C4-2B (cell line): ENCODE measurements at regions not wholly inside any gene's neighbourhood (a gene's known extent, or its start where the extent isn't known, plus 50 kb on each side); places are given as distances from the start of the nearest gene placed in this dataset.

Experiments used
- ZFX ChIP-seq: fragments of 450-650 bp; IDR thresholded peaks from 2 replicates; pipeline ENCODE4 v1.6.1; 2017
- TF ChIP-seq, protein P1 (sequence below): fragments of 450-650 bp; conservative IDR thresholded peaks from 2 replicates; pipeline ENCODE4 v1.5.1; 2017; ENCODE audit warnings: mild to moderate bottlenecking

GRCh38 chr4:10267066-10267465 lies 150.5 kb upstream of the WDR1 start:
- TF ChIP-seq, protein P1, sequence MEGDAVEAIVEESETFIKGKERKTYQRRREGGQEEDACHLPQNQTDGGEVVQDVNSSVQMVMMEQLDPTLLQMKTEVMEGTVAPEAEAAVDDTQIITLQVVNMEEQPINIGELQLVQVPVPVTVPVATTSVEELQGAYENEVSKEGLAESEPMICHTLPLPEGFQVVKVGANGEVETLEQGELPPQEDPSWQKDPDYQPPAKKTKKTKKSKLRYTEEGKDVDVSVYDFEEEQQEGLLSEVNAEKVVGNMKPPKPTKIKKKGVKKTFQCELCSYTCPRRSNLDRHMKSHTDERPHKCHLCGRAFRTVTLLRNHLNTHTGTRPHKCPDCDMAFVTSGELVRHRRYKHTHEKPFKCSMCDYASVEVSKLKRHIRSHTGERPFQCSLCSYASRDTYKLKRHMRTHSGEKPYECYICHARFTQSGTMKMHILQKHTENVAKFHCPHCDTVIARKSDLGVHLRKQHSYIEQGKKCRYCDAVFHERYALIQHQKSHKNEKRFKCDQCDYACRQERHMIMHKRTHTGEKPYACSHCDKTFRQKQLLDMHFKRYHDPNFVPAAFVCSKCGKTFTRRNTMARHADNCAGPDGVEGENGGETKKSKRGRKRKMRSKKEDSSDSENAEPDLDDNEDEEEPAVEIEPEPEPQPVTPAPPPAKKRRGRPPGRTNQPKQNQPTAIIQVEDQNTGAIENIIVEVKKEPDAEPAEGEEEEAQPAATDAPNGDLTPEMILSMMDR: no peak
- no peak for TF ChIP-seq ZFX
